NCI-H1417 (cell line): ENCODE measurements at regions not wholly inside any gene's neighbourhood (a gene's known extent, or its start where the extent isn't known, plus 50 kb on each side); places are given as distances from the start of the nearest gene placed in this dataset.
A peak's percentile ranks its signal among the peaks of the same experiment; 100 is the strongest.

Source experiments
- DNase-seq, 3 experiments: peaks; one replicate each; lab custom pipeline; 2025; lab: John Stamatoyannopoulos, UW

- no peak for DNase-seq
Measured at GRCh38 chr14:87732562-87732961, 260.4 kb downstream of the GALC start.

- no peak for DNase-seq
Measured at GRCh38 chr14:87725318-87725717, 267.7 kb downstream of the GALC start.

- peak in 1 of 3 experiments; percentile 46 for DNase-seq
Measured at GRCh38 chr14:87712396-87713090, 280.4 kb downstream of the GALC start.

- no peak for DNase-seq
Measured at GRCh38 chr14:87705439-87705896, 287.5 kb downstream of the GALC start.

- DNase-seq: no peak
Measured at GRCh38 chr14:87698481-87698880, 294.5 kb downstream of the GALC start.

- DNase-seq: peak in 1 of 3 experiments; percentile 61
Measured at GRCh38 chr14:87696485-87696884, 296.5 kb downstream of the GALC start.

- peak in 2 of 3 experiments; percentile 41 to 53 for DNase-seq
Measured at GRCh38 chr14:87691042-87691881, 301.7 kb downstream of the GALC start.

- DNase-seq: peak in 1 of 3 experiments; percentile 26
Measured at GRCh38 chr14:87690076-87690613, 302.8 kb downstream of the GALC start.

GRCh38 chr14:87688524-87688923, 304.5 kb downstream of the GALC start:
- DNase-seq: no peak

GRCh38 chr14:87687420-87687819, 305.6 kb downstream of the GALC start:
- no peak for DNase-seq

GRCh38 chr14:87686746-87687145, 306.2 kb downstream of the GALC start:
- DNase-seq: no peak

- DNase-seq: no peak
Measured at GRCh38 chr14:87679866-87680265, 313.1 kb downstream of the GALC start.

GRCh38 chr14:87678624-87679023, 314.4 kb downstream of the GALC start:
- DNase-seq: no peak

- peak in 1 of 3 experiments; percentile 17 for DNase-seq
Measured at GRCh38 chr14:87676814-87677437, 316.1 kb downstream of the GALC start.

GRCh38 chr14:87667659-87668058, 325.3 kb downstream of the GALC start:
- DNase-seq: peak in 1 of 3 experiments; percentile 21

- no peak for DNase-seq
Measured at GRCh38 chr14:87656315-87656714, 336.7 kb downstream of the GALC start.

GRCh38 chr14:87652278-87652677, 340.7 kb downstream of the GALC start:
- no peak for DNase-seq

- peak in 2 of 3 experiments; percentile 8 to 72 for DNase-seq
Measured at GRCh38 chr14:87644689-87645088, 348.3 kb downstream of the GALC start.

- DNase-seq: peak in 1 of 3 experiments; percentile 56
Measured at GRCh38 chr14:87643005-87643404, 350.0 kb downstream of the GALC start.

- DNase-seq: no peak
Measured at GRCh38 chr14:87640553-87640952, 352.4 kb downstream of the GALC start.

GRCh38 chr14:87638196-87638595, 354.8 kb downstream of the GALC start:
- DNase-seq: no peak

GRCh38 chr14:87635442-87635841, 357.5 kb downstream of the GALC start:
- DNase-seq: no peak
